A549 (cell line): ENCODE measurements at regions not wholly inside any gene's neighbourhood (a gene's known extent, or its start where the extent isn't known, plus 50 kb on each side); places are given as distances from the start of the nearest gene placed in this dataset.
"Not testable (repeated sequence)": the region's sequence is repeated elsewhere in the genome, so short reads cannot be mapped to it uniquely, and the experiment has no call there.

Experiments
- ATAC-seq, 2 experiments: fragments of 200-7000 bp in 1 of 2; fragments of >200 bp in 1 of 2; cut with Nextera tagmentation in 1 of 2; cut with Tn5 transposase in 1 of 2; 3 replicates each; pipeline versions ENCODE4 v1.8.0 to v1.9.1; 2018 to 2020; ENCODE audit warnings: mild to moderate bottlenecking in 1 of 2, moderate library complexity in 1 of 2
- CTCF ChIA-PET: fragments of 300-600 bp; sonication (Branson Sonifier 250); formaldehyde crosslinking; extraction: SDS; loops from one replicate; lab custom pipeline; 2021; ENCODE audit warnings: antibody characterized with exemption, inconsistent platforms; lab: Yijun Ruan, JAX
- POLR2A ChIA-PET: fragments of 350-600 bp; formaldehyde crosslinking; extraction: SDS; loops from one replicate; lab custom pipeline; 2021; ENCODE audit warnings: antibody characterized with exemption, inconsistent platforms; lab: Yijun Ruan, JAX
- DNase-seq, 2 experiments: peaks; one replicate each; pipeline versions ENCODE4 v3.0.0 to v3.0.0-alpha.2; 2011 to 2016; ENCODE audit warnings: low read depth in 1 of 2, low spot score in 1 of 2
- FAIRE-seq: peaks from 2 replicates; lab custom pipeline; 2011; peaks lifted over from hg19 to GRCh38; lab: Jason Lieb, UNC
- H3K27ac ChIP-seq, 2 experiments: fragments of >200 bp; sonication (Bioruptor Twin); formaldehyde crosslinking; 3 replicates each; pipeline ENCODE4 v1.5.1; 2016 to 2017
- H3K4me1 ChIP-seq: fragments of >200 bp; sonication (Bioruptor Twin); formaldehyde crosslinking; 3 replicates; pipeline ENCODE4 v1.6.1; 2016
- H3K4me2 ChIP-seq: fragments of >200 bp; sonication (Bioruptor Twin); formaldehyde crosslinking; 3 replicates; pipeline ENCODE4 v1.6.1; 2016
- H3K4me3 ChIP-seq: fragments of >200 bp; sonication (Bioruptor Twin); formaldehyde crosslinking; 3 replicates; pipeline ENCODE4 v1.5.1; 2016
- H3K9me3 ChIP-seq: fragments of >200 bp; sonication (Bioruptor Twin); formaldehyde crosslinking; 3 replicates; pipeline ENCODE4 v1.6.1; 2016
- CBX2 ChIP-seq: fragments of 200-600 bp; sonication (generic); IDR thresholded peaks from 2 replicates; pipeline ENCODE4 v1.6.1; 2016; ENCODE audit warnings: low read depth, mild to moderate bottlenecking, borderline replicate concordance
- CEBPB ChIP-seq, 2 experiments: fragments of >200 bp in 1 of 2; sonication (Bioruptor Twin) in 1 of 2; formaldehyde crosslinking in 1 of 2; IDR thresholded peaks; 2 replicates each; pipeline ENCODE4 v1.6.1; 2012 to 2016
- CHD2 ChIP-seq: fragments of 150-350 bp; IDR thresholded peaks from 2 replicates; pipeline ENCODE4 v1.6.1; 2014; ENCODE audit warnings: low read length; ENCODE audit not compliant: partially characterized antibody
- CTCF ChIP-seq: fragments of >200 bp; sonication (Bioruptor Twin); formaldehyde crosslinking; IDR thresholded peaks from 3 replicates; pipeline ENCODE4 v1.5.1; 2016
- EP300 ChIP-seq, 2 experiments: fragments of >200 bp; sonication (Bioruptor Twin); formaldehyde crosslinking; IDR thresholded peaks; 2 replicates in 1 of 2; 3 replicates in 1 of 2; pipeline ENCODE4 v1.6.1; 2016 to 2017
- FOSL2 ChIP-seq, 2 experiments: fragments of 450-650 bp in 1 of 2; fragments of >200 bp in 1 of 2; sonication (Bioruptor Twin) in 1 of 2; formaldehyde crosslinking; IDR thresholded peaks; 2 replicates each; pipeline versions ENCODE4 v1.5.0 to v1.6.1; 2016 to 2020; ENCODE audit warnings: mild to moderate bottlenecking in 1 of 2, moderate library complexity in 1 of 2
- GATA3 ChIP-seq: IDR thresholded peaks from 2 replicates; pipeline ENCODE4 v1.6.1; 2012; ENCODE audit warnings: borderline replicate concordance
- HDAC2 ChIP-seq: fragments of 200-600 bp; sonication (generic); IDR thresholded peaks from 2 replicates; pipeline ENCODE4 v1.6.1; 2016
- HEYL ChIP-seq: fragments of 250-450 bp; sonication (Bioruptor Pico); IDR thresholded peaks from 2 replicates; pipeline ENCODE4 v1.8.0; 2021; ENCODE audit warnings: mild to moderate bottlenecking, moderate library complexity
- KDM1A ChIP-seq: fragments of 200-600 bp; sonication (generic); IDR thresholded peaks from 2 replicates; pipeline ENCODE4 v1.6.1; 2016; ENCODE audit warnings: low read depth, mild to moderate bottlenecking
- MAFK ChIP-seq: fragments of 450-650 bp; IDR thresholded peaks from 2 replicates; pipeline ENCODE4 v1.6.1; 2014; ENCODE audit not compliant: partially characterized antibody
- MAZ ChIP-seq: fragments of 150-350 bp; IDR thresholded peaks from 2 replicates; pipeline ENCODE4 v1.6.1; 2014; ENCODE audit warnings: antibody characterized with exemption, low read depth, low read length, borderline replicate concordance
- RCOR1 ChIP-seq: fragments of 150-350 bp; IDR thresholded peaks from 2 replicates; pipeline ENCODE4 v1.6.1; 2014; ENCODE audit warnings: antibody characterized with exemption, low read length, low read depth
- RFX5 ChIP-seq: fragments of 450-650 bp; IDR thresholded peaks from 2 replicates; pipeline ENCODE4 v1.7.1; 2014; ENCODE audit warnings: antibody characterized with exemption, mild to moderate bottlenecking, moderate library complexity
- RNF2 ChIP-seq: fragments of 200-600 bp; sonication (generic); IDR thresholded peaks from 2 replicates; pipeline ENCODE4 v1.6.1; 2016; ENCODE audit warnings: low read depth, mild to moderate bottlenecking, antibody characterized with exemption, moderate library complexity, borderline replicate concordance
- SMC3 ChIP-seq: fragments of >200 bp; sonication (Bioruptor Twin); formaldehyde crosslinking; IDR thresholded peaks from 3 replicates; pipeline ENCODE4 v1.6.1; 2018; ENCODE audit warnings: inconsistent platforms
- SREBF2 ChIP-seq: fragments of 450-650 bp; IDR thresholded peaks from 2 replicates; pipeline ENCODE4 v1.6.1; 2014; ENCODE audit warnings: mild to moderate bottlenecking, moderate library complexity
- ZC3H11A ChIP-seq: fragments of 450-650 bp; IDR thresholded peaks from 2 replicates; pipeline ENCODE4 v1.6.1; 2014; ENCODE audit warnings: antibody characterized with exemption, mild to moderate bottlenecking
- ZSCAN20 ChIP-seq: fragments of 250-450 bp; sonication (Bioruptor Pico); IDR thresholded peaks from 2 replicates; pipeline ENCODE4 v1.8.0; 2022; ENCODE audit warnings: mild to moderate bottlenecking, moderate library complexity
- WGBS: methylation state at CpG from one replicate; pipeline ENCODE4 v1.1.6; 2017; ENCODE audit errors: missing lambda C conversion rate; 5-methylcytosine and 5-hydroxymethylcytosine counted together
- TF ChIP-seq, protein P1 (sequence below): fragments of 450-650 bp; IDR thresholded peaks from 2 replicates; pipeline ENCODE4 v1.6.1; 2014; ENCODE audit warnings: antibody characterized with exemption
- TF ChIP-seq, protein P2 (sequence below): fragments of >200 bp; sonication (Bioruptor Twin); formaldehyde crosslinking; IDR thresholded peaks from 2 replicates; pipeline ENCODE4 v1.6.1; 2016

DNA sequence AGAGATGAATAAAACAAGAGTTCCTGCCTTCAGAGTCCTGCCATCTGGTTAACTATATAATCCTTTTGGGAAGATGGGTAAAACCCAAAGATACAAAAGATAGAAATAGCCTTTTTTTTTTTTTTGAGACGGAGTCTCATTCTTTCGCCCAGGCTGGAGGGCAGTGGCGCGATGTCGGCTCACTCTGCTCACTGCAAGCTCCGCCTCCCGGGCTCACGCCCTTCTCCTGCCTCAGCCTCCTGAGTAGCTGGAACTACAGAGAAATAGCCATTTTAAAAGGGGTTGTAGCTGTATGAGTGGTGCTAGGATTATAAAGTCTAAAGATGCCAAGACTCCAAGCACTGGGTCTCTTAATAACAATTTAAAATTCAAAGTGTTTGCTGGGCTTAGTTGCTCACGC lies 97.2 kb downstream of the KDR start:
- no peak for DNase-seq
- POLR2A ChIA-PET: no interaction called here
- Histone ChIP-seq H3K27ac (no peak overlapping the region), H3K4me1 (no peaks in the 10 kb centered on the region), H3K4me2 (no peak overlapping the region), H3K9me3 (no peaks in the 10 kb centered on the region), H3K4me3 (no peak overlapping the region)
- FAIRE-seq: no peak
- TF ChIP-seq, protein P1, sequence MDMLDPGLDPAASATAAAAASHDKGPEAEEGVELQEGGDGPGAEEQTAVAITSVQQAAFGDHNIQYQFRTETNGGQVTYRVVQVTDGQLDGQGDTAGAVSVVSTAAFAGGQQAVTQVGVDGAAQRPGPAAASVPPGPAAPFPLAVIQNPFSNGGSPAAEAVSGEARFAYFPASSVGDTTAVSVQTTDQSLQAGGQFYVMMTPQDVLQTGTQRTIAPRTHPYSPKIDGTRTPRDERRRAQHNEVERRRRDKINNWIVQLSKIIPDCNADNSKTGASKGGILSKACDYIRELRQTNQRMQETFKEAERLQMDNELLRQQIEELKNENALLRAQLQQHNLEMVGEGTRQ: no peak
- TF ChIP-seq ZC3H11A: no peak
- TF ChIP-seq FOSL2 (IDR thresholded peaks at IDR 0.05): no peak
- no peak for TF ChIP-seq FOSL2 (CRISPR knock-in tag; IDR thresholded peaks at IDR 0.05)
- TF ChIP-seq RFX5: no peak
- no peak for TF ChIP-seq MAZ
- TF ChIP-seq RNF2: no peak
- TF ChIP-seq CEBPB (IDR thresholded peaks at IDR 0.05): no peak
- no peak for TF ChIP-seq GATA3
- TF ChIP-seq, protein P2, sequence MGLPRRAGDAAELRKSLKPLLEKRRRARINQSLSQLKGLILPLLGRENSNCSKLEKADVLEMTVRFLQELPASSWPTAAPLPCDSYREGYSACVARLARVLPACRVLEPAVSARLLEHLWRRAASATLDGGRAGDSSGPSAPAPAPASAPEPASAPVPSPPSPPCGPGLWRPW: no peak
- no peak for TF ChIP-seq MAFK
- TF ChIP-seq EP300 (IDR thresholded peaks at IDR 0.05): no peak
- TF ChIP-seq SREBF2: no peak
- no peak for TF ChIP-seq KDM1A
- TF ChIP-seq RCOR1: no peak
- no peak for TF ChIP-seq HEYL (CRISPR knock-in tag)
- TF ChIP-seq CTCF: no peak
- TF ChIP-seq HDAC2: no peak
- TF ChIP-seq ZSCAN20 (CRISPR knock-in tag): no peak
- no peak for TF ChIP-seq CHD2
- no peak for TF ChIP-seq SMC3
- 33% methylated on average over 9 of the region's 9 CpGs for WGBS
- no peak for ATAC-seq
- CTCF ChIA-PET: no interaction called here

GRCh38 chr4:55027596-55027995 lies 97.8 kb downstream of the KDR start:
- no peak for FAIRE-seq
- WGBS: 3% methylated on average over 2 of the region's 2 CpGs

GRCh38 chr4:55025456-55025855 lies 99.9 kb downstream of the KDR start:
- DNase-seq, CTCF ChIA-PET, H3K4me1 ChIP-seq, H3K27ac ChIP-seq, POLR2A ChIA-PET, FAIRE-seq, H3K4me3 ChIP-seq, ATAC-seq, H3K9me3 ChIP-seq, H3K4me2 ChIP-seq: not testable (repeated sequence)
- 3% methylated on average over 6 of the region's 6 CpGs for whole genome bisulfite sequencing

More at GRCh38 chr4:55027596-55027995, 97.8 kb downstream of the KDR start:
- no peak overlapping the region for H3K4me3 ChIP-seq
- H3K4me2 ChIP-seq: no peak overlapping the region
- no peaks in the 10 kb centered on the region for H3K9me3 ChIP-seq
- no peak for ATAC-seq
- ChIA-PET POLR2A (no interaction called here), CTCF (no interaction called here)
- DNase-seq: no peak
- no peak overlapping the region for H3K27ac ChIP-seq
- TF ChIP-seq EP300 (IDR thresholded peaks at IDR 0.05): no peak
- TF ChIP-seq CBX2: no peak
- TF ChIP-seq, all 56 proteins: peak for 0
- no peaks in the 10 kb centered on the region for H3K4me1 ChIP-seq
